Mesendoderm (in vitro differentiated cells): ENCODE measurements at regions not wholly inside any gene's neighbourhood (a gene's known extent, or its start where the extent isn't known, plus 50 kb on each side); places are given as distances from the start of the nearest gene placed in this dataset.

Experiments
- DNase-seq: peaks from one replicate; pipeline ENCODE4 v3.0.0; 2013
- H2AK5ac ChIP-seq: 2 replicates; pipeline ENCODE4 v1.6.1; 2013; ENCODE audit warnings: low read length, inconsistent platforms
- H2BK120ac ChIP-seq: 2 replicates; pipeline ENCODE4 v1.6.1; 2013; ENCODE audit warnings: low read depth, mild to moderate bottlenecking, low read length, moderate library complexity, mixed read lengths
- H2BK15ac ChIP-seq: replicated peaks from 2 replicates; pipeline ENCODE4 v1.6.1; 2013; ENCODE audit warnings: low read depth, mild to moderate bottlenecking, moderate library complexity
- H2BK5ac ChIP-seq: 2 replicates; pipeline ENCODE4 v1.6.1; 2013; ENCODE audit warnings: low read length, inconsistent platforms
- H3K18ac ChIP-seq: 2 replicates; pipeline ENCODE4 v1.6.1; 2013; ENCODE audit warnings: mild to moderate bottlenecking, low read length, mixed read lengths
- H3K23ac ChIP-seq: one replicate; pipeline ENCODE4 v1.6.1; 2013; ENCODE audit warnings: low read length
- H3K27ac ChIP-seq: 2 replicates; pipeline ENCODE4 v1.5.1; 2013; ENCODE audit warnings: low read depth, mild to moderate bottlenecking, inconsistent platforms, low read length, moderate library complexity
- H3K27me3 ChIP-seq: 2 replicates; pipeline ENCODE4 v1.6.1; 2013; ENCODE audit warnings: low read length, control low read depth, mild to moderate bottlenecking, inconsistent platforms; ENCODE audit not compliant: insufficient read depth, poor library complexity
- H3K36me3 ChIP-seq: 2 replicates; pipeline ENCODE4 v1.6.1; 2013; ENCODE audit warnings: low read length, inconsistent platforms; ENCODE audit not compliant: control insufficient read depth, insufficient read depth
- H3K4ac ChIP-seq: one replicate; pipeline ENCODE4 v1.6.1; 2013; ENCODE audit warnings: low read depth, mild to moderate bottlenecking, low read length, moderate library complexity
- H3K4me1 ChIP-seq: 2 replicates; pipeline ENCODE4 v1.6.1; 2013; ENCODE audit warnings: low read depth, low read length, inconsistent platforms; ENCODE audit not compliant: control insufficient read depth
- H3K4me2 ChIP-seq: 2 replicates; pipeline ENCODE4 v1.6.1; 2013; ENCODE audit warnings: low read length
- H3K4me3 ChIP-seq: 2 replicates; pipeline ENCODE4 v1.5.1; 2013; ENCODE audit warnings: mild to moderate bottlenecking, low read length
- H3K56ac ChIP-seq: one replicate; pipeline ENCODE4 v1.6.1; 2013; ENCODE audit warnings: low read length
- H3K79me1 ChIP-seq: 2 replicates; pipeline ENCODE4 v1.6.1; 2013; ENCODE audit warnings: low read length, inconsistent platforms
- H3K79me2 ChIP-seq: 2 replicates; pipeline ENCODE4 v1.6.1; 2013; ENCODE audit warnings: mild to moderate bottlenecking, low read length; ENCODE audit not compliant: control insufficient read depth, insufficient read depth
- H3K9ac ChIP-seq: 2 replicates; pipeline ENCODE4 v1.6.1; 2013; ENCODE audit warnings: low read length, inconsistent platforms
- H4K5ac ChIP-seq: one replicate; pipeline ENCODE4 v1.6.1; 2013; ENCODE audit warnings: low read length
- H4K8ac ChIP-seq: one replicate; pipeline ENCODE4 v1.6.1; 2013; ENCODE audit warnings: low read depth, mild to moderate bottlenecking, control low read depth, low read length, moderate library complexity
- WGBS: extraction: QIAGEN DNeasy Blood & Tissue Kit; methylation state at CpG from one replicate; pipeline ENCODE4 v1.1.7; 2013; ENCODE audit warnings: low lambda C conversion rate, missing lambda C conversion rate; ENCODE audit not compliant: insufficient coverage; ENCODE audit errors: extremely low coverage; 5-methylcytosine and 5-hydroxymethylcytosine counted together

DNA sequence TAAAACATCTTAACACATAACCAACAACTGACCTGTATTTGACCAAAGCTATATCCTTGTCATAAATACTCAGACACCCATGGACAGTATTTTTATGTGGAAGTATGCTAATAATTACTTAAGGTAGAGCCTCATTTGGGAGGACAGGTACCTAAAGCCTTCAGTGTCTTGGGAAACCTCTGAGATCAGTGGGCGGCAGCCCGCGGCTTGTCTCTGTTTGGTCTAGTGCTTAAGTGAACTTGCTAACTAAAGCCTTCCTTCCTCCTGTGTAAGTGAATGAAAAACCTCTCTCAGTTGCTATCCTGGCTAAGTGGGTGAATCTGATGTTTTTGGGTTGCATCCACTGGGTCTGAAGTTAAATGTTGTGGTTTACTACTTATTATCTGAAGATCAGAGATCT lies 144.5 kb upstream of the AGR3 start:
- Histone ChIP-seq H3K27me3 (no peaks in the 10 kb centered on the region), H3K4me1 (no peaks in the 10 kb centered on the region), H3K27ac (no peak overlapping the region), H3K56ac (no peak overlapping the region), H3K36me3 (no peaks in the 10 kb centered on the region), H3K23ac (no peak overlapping the region), H2AK5ac (no peak overlapping the region), H3K4me2 (no peak overlapping the region), H2BK5ac (no peak overlapping the region), H4K8ac (no peak overlapping the region), H2BK15ac (no peak overlapping the region), H3K79me2 (no peaks in the 10 kb centered on the region), H3K4ac (no peak overlapping the region), H3K79me1 (no peaks in the 10 kb centered on the region), H3K18ac (no peak overlapping the region), H2BK120ac (no peak overlapping the region), H3K4me3 (no peak overlapping the region), H4K5ac (no peak overlapping the region), H3K9ac (no peak overlapping the region)
- no peak for DNase-seq
- WGBS = no CpG with 5 or more reads among the region's 3 CpGs

DNA sequence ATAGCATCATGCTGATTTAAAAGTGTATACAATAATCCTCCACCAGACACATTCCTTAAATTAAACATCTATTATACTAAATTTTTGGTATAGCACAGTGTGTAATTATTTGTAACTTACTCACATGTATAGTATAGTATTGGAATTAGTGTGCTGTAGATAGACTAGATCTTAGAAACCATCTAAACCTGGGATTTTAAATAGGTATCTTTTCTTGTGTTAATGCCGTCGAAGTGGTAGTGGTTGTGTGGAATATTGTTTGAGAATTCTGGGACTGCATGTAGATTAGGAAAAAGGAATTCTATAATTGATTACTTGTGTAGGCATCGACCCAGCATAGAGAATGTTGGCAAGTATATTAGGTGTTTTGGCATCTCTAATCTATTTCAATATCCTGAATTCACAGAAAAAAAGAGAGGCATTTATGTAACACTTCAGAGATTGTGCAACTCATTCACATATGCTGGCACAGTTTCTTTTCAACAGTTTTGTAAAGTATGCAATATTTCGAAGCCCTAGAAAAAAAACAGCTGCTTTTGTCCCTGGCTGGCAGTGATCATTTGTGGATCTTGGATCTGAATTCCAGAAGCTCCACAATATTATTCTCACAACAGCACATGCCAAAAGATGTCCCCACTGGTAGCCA lies 145.5 kb upstream of the AGR3 start:
- no peak overlapping the region for H4K5ac ChIP-seq
- no peaks in the 10 kb centered on the region for H3K4me1 ChIP-seq
- H4K8ac ChIP-seq = no peak overlapping the region
- no peaks in the 10 kb centered on the region for H3K27me3 ChIP-seq
- no peak overlapping the region for H3K23ac ChIP-seq
- 100% methylated on average over 2 of the region's 4 CpGs for WGBS
- H3K27ac ChIP-seq = no peak overlapping the region
- no peak overlapping the region for H3K18ac ChIP-seq
- H3K4me2 ChIP-seq = no peak overlapping the region
- H2AK5ac ChIP-seq = no peak overlapping the region
- H3K4ac ChIP-seq = no peak overlapping the region
- no peak overlapping the region for H3K9ac ChIP-seq
- no peak overlapping the region for H3K4me3 ChIP-seq
- no peak overlapping the region for H3K56ac ChIP-seq
- no peak overlapping the region for H2BK5ac ChIP-seq
- H3K79me1 ChIP-seq = no peaks in the 10 kb centered on the region
- H2BK15ac ChIP-seq = no peak overlapping the region
- H3K79me2 ChIP-seq = no peaks in the 10 kb centered on the region
- H3K36me3 ChIP-seq = no peaks in the 10 kb centered on the region
- H2BK120ac ChIP-seq = no peak overlapping the region
- no peak for DNase-seq

DNA sequence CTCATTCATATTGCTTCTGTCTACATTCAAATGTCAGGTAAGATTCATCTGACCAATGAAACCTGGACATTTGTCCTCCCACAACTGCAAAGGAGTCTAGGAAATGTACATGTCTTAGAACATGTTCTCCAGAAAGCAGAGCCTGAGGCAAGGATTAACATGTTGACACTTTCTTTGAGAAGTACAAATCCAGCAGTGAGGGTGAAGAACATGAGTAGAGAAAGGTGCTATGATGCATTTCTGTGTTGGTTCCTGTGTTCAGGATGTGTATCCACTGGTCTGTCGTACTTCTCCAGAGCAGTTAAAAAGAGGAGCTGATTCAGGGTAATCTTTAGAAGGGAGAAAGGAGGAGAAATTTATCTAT lies 146.0 kb upstream of the AGR3 start:
- no peak overlapping the region for H3K4me2 ChIP-seq
- H4K8ac ChIP-seq = no peak overlapping the region
- no peak overlapping the region for H3K4ac ChIP-seq
- H3K79me1 ChIP-seq = no peaks in the 10 kb centered on the region
- DNase-seq = no peak
- no peak overlapping the region for H3K23ac ChIP-seq
- H3K27me3 ChIP-seq = no peaks in the 10 kb centered on the region
- no peak overlapping the region for H3K56ac ChIP-seq
- no peak overlapping the region for H3K18ac ChIP-seq
- H2BK120ac ChIP-seq = no peak overlapping the region
- no peak overlapping the region for H2AK5ac ChIP-seq
- H2BK15ac ChIP-seq = no peak overlapping the region
- no peaks in the 10 kb centered on the region for H3K36me3 ChIP-seq
- no peak overlapping the region for H3K4me3 ChIP-seq
- no CpG with 5 or more reads among the region's 1 CpG for WGBS
- H3K9ac ChIP-seq = no peak overlapping the region
- no peak overlapping the region for H4K5ac ChIP-seq
- no peak overlapping the region for H2BK5ac ChIP-seq
- H3K4me1 ChIP-seq = no peaks in the 10 kb centered on the region
- no peaks in the 10 kb centered on the region for H3K79me2 ChIP-seq
- no peak overlapping the region for H3K27ac ChIP-seq

DNA sequence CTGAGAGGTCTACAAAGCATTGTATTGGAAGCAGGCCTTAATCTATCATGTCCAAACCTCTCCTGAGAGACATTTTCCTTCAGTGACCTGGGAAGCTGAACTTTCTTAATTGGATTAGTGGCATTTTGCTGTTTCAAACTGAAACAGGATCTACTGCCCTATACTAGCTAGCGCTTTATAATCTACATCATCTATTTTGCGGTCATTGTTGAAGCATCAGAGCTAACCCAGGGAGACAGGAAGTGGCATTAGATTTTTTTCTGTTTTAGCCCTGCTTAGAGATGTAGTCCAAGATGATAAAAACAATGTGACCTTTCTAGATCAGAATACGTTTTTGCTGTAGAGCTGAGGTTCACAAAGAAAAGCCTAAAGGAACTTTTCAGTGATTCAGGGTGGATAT lies 147.4 kb upstream of the AGR3 start:
- Histone ChIP-seq H4K8ac (no peak overlapping the region), H3K4me1 (no peaks in the 10 kb centered on the region)
- DNase-seq = no peak

DNA sequence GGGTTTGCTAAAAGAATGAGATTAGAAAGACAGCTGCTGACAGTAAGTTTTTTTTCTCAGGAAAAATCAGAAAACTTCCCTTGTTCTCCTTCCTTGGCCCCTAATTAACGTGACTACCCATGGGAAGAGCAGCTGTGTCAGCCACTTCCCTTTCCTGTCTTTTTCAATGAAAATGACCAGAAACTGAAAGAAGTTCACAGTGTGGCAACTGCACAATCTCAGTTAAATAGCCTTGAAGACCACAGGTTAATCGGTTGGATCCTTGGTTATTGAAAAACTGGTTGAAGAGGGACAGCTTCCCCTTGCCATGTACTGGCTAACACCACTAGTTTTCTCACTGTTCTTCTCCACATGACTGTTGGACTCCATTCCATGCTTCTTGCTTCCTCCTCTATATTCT lies 148.8 kb upstream of the AGR3 start:
- H4K5ac ChIP-seq = no peak overlapping the region
- H3K27ac ChIP-seq = no peak overlapping the region
- no peaks in the 10 kb centered on the region for H3K79me2 ChIP-seq
- no peak for DNase-seq
- H2BK5ac ChIP-seq = no peak overlapping the region
- no peaks in the 10 kb centered on the region for H3K27me3 ChIP-seq
- H3K4me1 ChIP-seq = no peaks in the 10 kb centered on the region
- H3K23ac ChIP-seq = no peak overlapping the region
- no peak overlapping the region for H2AK5ac ChIP-seq
- no peaks in the 10 kb centered on the region for H3K36me3 ChIP-seq
- WGBS = no CpG with 5 or more reads among the region's 2 CpGs
- H2BK120ac ChIP-seq = no peak overlapping the region
- no peak overlapping the region for H2BK15ac ChIP-seq
- no peak overlapping the region for H3K56ac ChIP-seq
- H3K4me3 ChIP-seq = no peak overlapping the region
- no peak overlapping the region for H3K9ac ChIP-seq
- H3K4me2 ChIP-seq = no peak overlapping the region
- H4K8ac ChIP-seq = no peak overlapping the region
- H3K18ac ChIP-seq = no peak overlapping the region
- no peaks in the 10 kb centered on the region for H3K79me1 ChIP-seq
- H3K4ac ChIP-seq = no peak overlapping the region

More for the DNA sequence above, 147.4 kb upstream of the AGR3 start:
- Histone ChIP-seq H3K79me2 (no peaks in the 10 kb centered on the region), H2BK5ac (no peak overlapping the region), H3K27me3 (no peaks in the 10 kb centered on the region), H3K9ac (no peak overlapping the region), H2BK120ac (no peak overlapping the region), H3K27ac (no peak overlapping the region), H3K23ac (no peak overlapping the region), H3K4me3 (no peak overlapping the region), H4K5ac (no peak overlapping the region), H2AK5ac (no peak overlapping the region), H3K4me2 (no peak overlapping the region), H3K18ac (no peak overlapping the region), H3K79me1 (no peaks in the 10 kb centered on the region), H3K56ac (no peak overlapping the region), H2BK15ac (no peak overlapping the region), H3K36me3 (no peaks in the 10 kb centered on the region), H3K4ac (no peak overlapping the region)
- no CpG with 5 or more reads among the region's 3 CpGs for WGBS

DNA sequence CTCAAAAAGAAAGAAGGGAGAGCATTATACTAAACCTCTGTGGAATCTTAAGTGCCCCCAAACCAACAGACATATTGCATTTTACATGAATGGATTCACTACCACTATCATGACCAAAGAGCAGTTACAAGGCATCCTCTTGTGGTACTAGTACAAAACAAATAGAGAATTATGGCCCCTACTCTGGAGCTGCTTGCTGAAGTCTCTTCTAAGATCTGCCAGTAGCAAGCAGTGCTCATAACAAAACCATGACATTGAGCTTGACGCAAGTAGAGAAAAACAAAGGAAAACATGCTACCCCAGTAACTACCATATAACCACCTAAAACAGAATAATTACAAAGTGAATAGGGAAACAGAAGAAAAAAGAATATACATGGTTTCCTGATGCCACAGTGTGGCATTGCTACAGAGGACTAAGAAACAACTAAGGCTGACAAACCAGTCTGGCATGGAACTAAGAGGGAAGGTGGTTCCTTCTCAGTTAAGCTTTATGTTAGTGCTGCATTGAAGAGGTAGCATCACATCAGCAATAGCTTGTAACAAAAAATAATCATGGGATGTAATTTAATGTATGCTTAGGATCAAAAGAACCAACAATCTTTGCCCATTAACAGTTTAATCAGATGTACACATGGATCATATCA lies 150.2 kb upstream of the AGR3 start:
- Histone ChIP-seq H3K23ac (no peak overlapping the region), H3K4me1 (no peaks in the 10 kb centered on the region), H3K4me2 (no peak overlapping the region), H3K79me1 (no peaks in the 10 kb centered on the region), H2BK15ac (no peak overlapping the region), H2AK5ac (no peak overlapping the region), H3K79me2 (no peaks in the 10 kb centered on the region), H3K36me3 (no peaks in the 10 kb centered on the region), H4K8ac (no peak overlapping the region), H3K27me3 (no peaks in the 10 kb centered on the region), H2BK5ac (no peak overlapping the region), H3K56ac (no peak overlapping the region), H2BK120ac (no peak overlapping the region), H3K4ac (no peak overlapping the region), H4K5ac (no peak overlapping the region), H3K9ac (no peak overlapping the region), H3K27ac (no peak overlapping the region), H3K18ac (no peak overlapping the region), H3K4me3 (no peak overlapping the region)
- DNase-seq = no peak
- no CpG with 5 or more reads among the region's 1 CpG for WGBS
